GM12873 (cell line): ENCODE measurements at regions not wholly inside any gene's neighbourhood (a gene's known extent, or its start where the extent isn't known, plus 50 kb on each side); places are given as distances from the start of the nearest gene placed in this dataset.

Source experiments
- TF ChIP-seq, protein P1 (sequence below): IDR thresholded peaks from 2 replicates; pipeline ENCODE4 v1.5.1; 2012; ENCODE audit warnings: low read depth, mild to moderate bottlenecking, moderate library complexity, low read length, control low read depth; ENCODE audit not compliant: insufficient read depth; ENCODE audit errors: missing control alignments

DNA sequence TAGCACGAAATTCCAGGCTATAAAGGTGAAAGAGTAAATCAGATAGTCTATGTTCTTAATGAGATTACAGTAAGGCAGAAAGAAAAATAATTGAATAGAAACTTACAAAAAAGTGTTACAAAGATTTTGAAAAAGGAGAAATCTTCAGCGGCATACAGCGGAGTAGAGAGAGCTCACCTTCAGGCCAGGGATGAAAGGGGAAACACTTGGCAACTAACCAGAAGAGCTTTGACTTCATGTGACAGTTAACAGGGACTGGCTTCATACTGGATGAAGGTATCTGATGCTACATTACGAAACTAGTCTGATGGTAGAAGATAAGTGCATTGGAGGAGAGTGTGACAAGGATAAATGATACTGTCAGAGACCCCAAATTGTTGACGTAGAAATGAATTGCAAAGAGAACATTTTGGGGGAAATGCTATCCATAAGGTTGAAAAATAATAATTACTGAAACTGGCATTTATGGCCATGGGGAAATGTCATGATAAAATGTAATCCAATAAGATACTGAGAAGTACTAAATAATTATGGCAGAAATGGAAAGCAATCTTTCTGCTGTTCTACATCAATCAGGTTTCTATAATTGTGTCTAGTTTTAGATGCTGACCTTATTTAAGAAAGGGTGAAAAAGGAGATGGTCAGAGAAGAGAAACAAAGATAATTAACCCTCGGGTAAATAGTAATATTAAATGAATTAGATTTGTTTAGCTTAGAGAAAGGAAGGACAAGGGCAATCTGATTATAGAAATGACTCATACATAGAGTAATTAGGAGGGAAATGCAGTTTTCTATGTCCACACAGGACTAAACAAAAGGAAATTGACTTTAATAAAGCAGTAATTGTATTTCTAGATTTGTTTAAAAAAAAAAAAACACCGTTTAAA lies 808.7 kb downstream of the NCAM2 start:
- TF ChIP-seq, protein P1, sequence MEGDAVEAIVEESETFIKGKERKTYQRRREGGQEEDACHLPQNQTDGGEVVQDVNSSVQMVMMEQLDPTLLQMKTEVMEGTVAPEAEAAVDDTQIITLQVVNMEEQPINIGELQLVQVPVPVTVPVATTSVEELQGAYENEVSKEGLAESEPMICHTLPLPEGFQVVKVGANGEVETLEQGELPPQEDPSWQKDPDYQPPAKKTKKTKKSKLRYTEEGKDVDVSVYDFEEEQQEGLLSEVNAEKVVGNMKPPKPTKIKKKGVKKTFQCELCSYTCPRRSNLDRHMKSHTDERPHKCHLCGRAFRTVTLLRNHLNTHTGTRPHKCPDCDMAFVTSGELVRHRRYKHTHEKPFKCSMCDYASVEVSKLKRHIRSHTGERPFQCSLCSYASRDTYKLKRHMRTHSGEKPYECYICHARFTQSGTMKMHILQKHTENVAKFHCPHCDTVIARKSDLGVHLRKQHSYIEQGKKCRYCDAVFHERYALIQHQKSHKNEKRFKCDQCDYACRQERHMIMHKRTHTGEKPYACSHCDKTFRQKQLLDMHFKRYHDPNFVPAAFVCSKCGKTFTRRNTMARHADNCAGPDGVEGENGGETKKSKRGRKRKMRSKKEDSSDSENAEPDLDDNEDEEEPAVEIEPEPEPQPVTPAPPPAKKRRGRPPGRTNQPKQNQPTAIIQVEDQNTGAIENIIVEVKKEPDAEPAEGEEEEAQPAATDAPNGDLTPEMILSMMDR = no peak

DNA sequence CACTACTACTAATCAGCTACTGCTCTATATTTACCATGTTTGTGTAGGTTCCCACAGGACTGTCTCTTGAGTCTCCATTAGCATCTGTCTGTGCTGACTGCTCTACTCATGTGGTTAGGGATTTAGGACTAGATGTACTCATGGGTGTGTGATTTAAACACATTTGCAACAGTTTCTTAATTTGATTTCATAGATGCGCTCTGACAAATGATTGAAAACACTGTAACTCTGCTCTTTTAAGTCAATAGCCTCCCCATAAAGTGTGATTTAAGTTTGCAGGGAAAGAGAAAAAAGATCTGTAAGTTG lies 809.3 kb downstream of the NCAM2 start:
- TF ChIP-seq, protein P1 = no peak

GRCh38 chr21:21813289-21813688 lies 815.1 kb downstream of the NCAM2 start:
- TF ChIP-seq, protein P1 = no peak

DNA sequence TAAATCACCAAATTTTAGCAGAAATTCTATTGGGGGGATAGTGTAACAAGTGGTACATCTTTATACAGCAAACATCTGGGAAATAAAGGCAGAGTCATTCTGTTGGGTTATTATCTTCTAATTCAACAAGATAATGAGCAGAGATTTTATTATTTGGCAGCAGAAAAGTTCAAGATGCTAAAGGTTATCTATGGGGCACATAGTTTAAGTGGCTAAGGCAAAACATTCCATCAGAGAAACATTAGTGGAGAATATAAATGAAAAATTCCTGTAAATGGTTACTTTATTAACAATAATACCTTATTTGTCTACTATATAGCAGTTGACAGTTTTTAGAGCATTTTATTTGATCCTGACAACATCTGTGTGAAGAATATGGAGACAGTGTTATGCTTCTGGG lies 815.7 kb downstream of the NCAM2 start:
- TF ChIP-seq, protein P1 = no peak

GRCh38 chr21:21816778-21817177 lies 818.6 kb downstream of the NCAM2 start:
- TF ChIP-seq, protein P1 = no peak

DNA sequence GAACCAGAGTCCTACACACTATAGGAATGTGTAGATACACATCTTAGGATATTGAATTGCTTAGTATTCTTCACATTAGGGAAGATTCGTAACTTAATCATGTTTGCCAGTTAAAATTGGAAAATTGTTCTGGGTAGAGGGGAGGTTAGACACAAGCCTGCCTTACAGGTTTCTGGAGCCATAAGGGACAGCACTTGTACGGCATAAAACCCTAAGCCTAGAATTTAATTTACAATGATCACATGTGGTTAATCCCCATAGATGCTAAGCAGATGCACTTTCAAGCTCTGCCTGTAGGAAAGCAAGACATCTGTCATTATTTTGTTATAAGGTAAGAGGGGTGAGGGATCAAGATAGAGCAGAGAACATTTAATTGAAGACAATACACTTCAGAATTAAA lies 820.7 kb downstream of the NCAM2 start:
- TF ChIP-seq, protein P1 = no peak

GRCh38 chr21:21828130-21828529 lies 829.9 kb downstream of the NCAM2 start:
- TF ChIP-seq, protein P1 = no peak
